ENCODE measurements at regions not wholly inside any gene's neighbourhood (a gene's known extent, or its start where the extent isn't known, plus 50 kb on each side); places are given as distances from the start of the nearest gene placed in this dataset.

DNA sequence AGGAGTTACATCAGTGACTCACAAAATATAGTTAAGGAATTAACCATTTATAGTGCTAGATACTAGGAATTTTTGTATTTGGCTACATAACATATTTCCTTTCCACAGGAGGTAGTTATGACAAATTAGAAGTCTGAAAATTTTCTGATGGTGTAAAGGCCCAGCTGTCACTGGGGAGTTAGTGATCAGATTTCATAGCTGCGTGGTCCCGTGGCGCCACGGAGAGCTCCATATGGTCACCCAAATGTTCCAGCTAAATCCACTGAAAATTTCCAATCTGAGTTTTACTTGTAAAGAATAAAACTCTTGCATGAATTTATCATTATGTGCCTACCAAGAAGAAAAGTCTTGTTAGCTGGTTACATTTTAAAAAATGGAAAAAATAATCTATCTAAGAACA, 368.9 kb upstream of the PLSCR5 start:
- TF ChIP-seq FOXP2 (optimal IDR thresholded peaks at IDR 0.05; ENCODE audit: control extremely low read depth, extremely low read length, insufficient read depth) (no peak), POLR2AphosphoS5 (IDR thresholded peaks at IDR 0.05; ENCODE audit: borderline replicate concordance, low read depth, low read length) (no peak)
